G401 (cell line): ENCODE measurements at regions not wholly inside any gene's neighbourhood (a gene's known extent, or its start where the extent isn't known, plus 50 kb on each side); places are given as distances from the start of the nearest gene placed in this dataset.

Experiments used
- DNase-seq: peaks from one replicate; pipeline ENCODE4 v3.0.0-alpha.2; 2015; ENCODE audit warnings: low spot score
- in situ Hi-C: cut with HindIII; loops from 2 replicates; pipeline ENCODE4 v1.10.0; 2016; ENCODE audit warnings: low sequenced_read_pairs, mixed read lengths

- DNase-seq, result no peak
- in situ Hi-C loops, result no loop called here
Measured at GRCh38 chr2:45169339-45170190, 160.3 kb upstream of the SIX2 start.

DNA sequence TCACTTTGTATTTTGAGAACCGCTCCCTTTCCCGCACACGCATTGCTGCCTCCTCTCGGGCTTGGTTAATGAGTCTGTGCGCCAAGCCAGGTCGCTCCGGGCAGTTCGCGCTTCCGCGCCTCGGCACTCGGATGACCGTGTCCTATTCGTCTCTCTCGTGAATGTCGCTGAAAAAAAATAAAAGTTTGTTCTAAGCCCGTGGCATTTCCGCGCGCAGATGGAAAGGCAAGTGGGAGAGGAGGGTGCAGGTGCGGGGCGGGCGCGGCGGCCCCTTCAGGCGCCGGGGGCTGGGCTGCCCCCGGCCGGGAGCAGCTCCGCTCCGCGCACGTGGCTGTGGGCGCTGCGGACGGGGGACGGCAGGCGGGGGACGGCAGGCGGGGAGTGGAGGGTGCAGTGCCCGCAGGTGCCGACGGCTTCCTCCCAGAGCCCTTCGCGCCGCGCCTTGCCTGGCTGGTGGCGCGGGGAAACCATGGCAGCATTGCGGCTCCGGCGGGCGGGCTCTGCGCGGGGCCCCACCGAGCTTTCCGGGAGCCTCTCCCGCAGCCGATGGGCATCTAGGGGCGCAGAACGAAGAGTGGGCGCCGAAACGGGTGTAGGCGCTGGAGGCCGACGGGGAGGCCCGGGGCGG is 159.6 kb upstream of the SIX2 start:
- in situ Hi-C loops, result no loop called here
- DNase-seq, result no peak

DNA sequence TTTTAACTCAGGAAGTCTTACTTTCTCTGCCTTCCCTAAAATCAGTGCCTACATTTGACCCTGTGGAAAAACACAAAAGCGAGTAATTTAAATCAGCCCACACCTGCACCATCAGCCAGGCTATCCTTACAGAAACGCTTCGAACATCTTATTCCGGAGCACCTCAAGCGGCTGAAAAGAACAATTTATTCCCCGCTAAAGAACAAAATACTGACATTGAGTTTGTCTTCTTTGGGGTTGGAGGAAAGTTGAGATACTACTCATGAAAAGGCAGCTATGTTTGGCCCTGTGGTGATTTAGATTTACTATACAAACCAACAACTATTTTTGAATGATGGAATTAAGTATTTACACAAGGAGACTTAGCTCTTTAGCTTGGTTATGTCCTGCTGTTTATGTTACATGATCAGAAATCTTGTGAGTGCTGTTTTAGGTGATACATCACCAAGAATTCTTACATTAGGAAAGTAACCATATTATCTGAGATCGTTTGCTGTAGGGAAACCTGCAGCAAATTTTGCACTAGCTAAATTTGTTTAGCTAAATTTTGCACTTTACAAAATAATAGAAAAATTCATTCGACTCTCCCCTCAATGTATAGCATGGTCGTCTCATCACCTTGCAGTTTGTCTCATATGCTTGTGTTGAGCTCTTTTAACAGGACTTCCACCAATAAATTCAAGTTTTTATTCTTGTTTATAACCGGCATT is 158.8 kb upstream of the SIX2 start:
- in situ Hi-C loops, result no loop called here
- no peak for DNase-seq

DNA sequence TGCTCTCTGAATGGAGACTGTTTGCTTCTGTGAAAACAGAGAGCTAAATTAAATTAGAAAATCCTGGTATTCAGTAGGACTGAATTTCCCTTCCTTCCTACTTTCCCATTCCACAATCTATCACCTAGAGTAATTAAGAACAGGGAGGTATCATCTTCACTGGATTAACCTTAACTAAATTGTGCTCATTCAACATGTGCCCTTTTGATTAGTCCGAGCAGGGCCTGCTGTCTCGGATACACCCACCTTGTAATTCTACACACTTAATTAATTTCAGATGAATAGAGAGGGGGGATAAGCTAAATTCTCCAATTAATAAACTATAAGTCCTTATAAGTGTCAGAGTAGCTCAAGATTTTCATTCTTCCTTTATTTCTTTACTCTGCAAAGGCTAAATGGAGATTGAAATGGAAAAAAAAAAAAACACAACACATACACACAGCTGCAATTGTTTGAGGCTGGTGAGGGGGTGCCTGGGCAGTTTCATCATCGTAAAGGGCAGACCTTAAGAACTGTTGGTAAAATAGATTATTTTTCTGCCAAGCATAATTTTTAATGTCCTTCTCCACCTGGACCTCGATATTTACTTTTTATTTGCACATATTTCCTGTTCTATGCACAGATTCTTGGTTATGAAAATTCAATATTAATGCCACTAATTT is 157.1 kb upstream of the SIX2 start:
- in situ Hi-C loops, result no loop called here
- no peak for DNase-seq

DNA sequence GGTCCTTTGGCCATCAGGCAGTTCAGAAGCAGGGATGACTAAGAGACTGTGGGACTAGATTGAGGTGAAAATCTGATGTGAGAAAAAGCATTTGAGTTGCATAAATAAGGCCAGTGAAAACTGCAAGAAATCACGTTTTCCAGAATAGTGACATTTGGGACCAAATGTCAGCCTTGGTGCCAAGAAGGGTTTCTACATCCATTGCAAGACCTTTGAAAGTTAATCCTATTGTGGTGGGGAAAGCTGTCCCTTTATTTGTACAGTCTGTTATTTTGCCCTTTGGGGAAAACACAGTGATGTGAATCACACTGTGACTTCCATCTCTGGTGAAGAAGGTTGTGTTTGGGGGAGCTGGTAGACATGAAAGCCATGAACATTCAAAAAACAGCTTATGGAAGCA is 153.5 kb upstream of the SIX2 start:
- in situ Hi-C loops, result no loop called here
- DNase-seq, result no peak

DNA sequence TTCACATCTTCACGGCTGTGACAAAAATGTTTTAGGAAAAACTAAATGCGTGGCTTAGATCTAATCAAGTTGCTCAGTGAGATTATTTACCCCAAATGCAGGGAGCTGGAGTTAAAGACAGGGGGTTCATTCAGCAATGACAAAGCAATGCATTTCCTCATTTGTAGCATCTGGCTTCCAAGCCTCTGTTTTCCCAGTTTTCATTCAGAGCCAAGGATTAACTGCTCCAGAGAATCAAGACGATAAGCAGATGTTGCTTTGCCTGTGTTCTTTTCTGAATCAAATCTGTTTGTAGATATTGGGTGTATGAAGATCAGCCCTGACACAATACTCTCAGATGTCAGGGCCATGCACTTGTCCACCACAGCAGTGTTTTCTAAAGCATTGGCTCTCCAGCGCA is 147.4 kb upstream of the SIX2 start:
- no peak for DNase-seq
- in situ Hi-C loops, result no loop called here

DNA sequence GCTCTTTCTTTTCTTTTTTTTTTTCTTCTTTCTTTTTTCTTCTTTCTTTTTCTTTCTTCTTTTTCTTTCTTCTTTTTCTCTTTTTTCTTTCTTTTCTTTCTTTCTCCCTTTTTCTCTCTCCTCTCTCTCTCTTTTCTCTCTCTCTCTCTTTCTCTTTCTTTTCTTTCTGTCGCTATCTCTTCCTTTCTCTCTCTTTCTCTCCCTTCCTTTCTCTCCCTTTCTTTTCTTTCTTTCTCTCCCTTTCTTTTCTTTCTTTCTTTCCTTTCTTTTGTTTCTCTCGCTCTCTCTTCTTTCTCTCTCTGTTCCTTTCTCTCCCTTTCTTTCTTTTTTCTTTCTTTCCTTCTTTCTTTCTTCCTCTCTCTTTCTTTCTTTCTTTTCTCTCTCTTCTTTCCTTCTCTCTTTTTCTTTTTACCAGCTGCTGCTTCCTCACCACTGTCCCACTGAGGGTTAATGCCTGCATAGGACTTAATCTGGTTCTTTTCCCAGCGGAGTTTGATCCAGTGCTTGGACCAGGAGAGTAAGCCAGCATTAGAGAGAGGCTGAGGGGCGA is 145.4 kb upstream of the SIX2 start:
- in situ Hi-C loops, result no loop called here
- DNase-seq, result no peak

DNA sequence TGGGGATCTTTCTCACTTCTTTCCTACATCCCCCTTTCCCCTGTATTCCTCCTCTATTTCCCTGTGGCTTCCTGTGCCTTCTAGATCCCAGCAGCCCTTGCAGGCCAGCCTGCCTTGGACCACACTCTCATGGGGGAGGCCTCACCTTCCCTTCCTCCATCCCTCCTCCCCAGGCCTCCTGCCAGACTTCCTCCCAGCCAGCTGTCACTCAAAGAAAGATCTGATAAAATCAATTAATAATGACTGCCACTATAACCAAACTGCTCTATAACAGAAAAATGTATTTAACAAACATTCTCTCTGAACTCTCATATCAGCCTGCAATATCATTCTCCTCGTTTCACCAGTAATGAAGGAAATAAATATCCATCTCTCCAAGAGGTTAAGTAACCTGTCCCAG is 144.9 kb upstream of the SIX2 start:
- DNase-seq, result no peak

DNA sequence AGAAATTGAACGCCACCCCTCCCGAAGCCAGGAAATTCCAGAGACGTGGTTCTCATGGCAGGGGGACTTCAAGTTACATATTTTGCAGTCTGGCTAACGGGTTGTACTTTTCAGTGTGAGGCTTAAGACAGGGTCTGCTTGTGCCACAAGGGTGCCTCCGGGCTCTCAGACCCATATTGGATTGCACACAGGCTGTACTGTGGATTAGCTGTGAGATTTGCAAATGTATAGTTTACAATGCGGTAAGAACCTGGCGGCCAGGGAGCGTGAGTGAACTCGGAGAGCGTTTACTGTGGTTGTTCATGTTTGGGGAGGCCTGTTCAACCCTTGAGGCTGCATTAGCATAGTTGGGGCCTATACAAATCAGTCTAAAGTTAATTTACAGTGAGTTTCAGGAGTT is 143.9 kb upstream of the SIX2 start:
- in situ Hi-C loops, result no loop called here
- DNase-seq, result no peak

More for the DNA sequence above, 144.9 kb upstream of the SIX2 start:
- in situ Hi-C loops, result no loop called here

- in situ Hi-C loops, result no loop called here
- DNase-seq, result no peak
Measured at GRCh38 chr2:45152691-45153090, 143.4 kb upstream of the SIX2 start.

GRCh38 chr2:45145073-45145899 is 136.0 kb upstream of the SIX2 start:
- in situ Hi-C loops, result no loop called here
- DNase-seq, result no peak

- in situ Hi-C loops, result no loop called here
- DNase-seq, result no peak
Measured at GRCh38 chr2:45141883-45142866, 132.9 kb upstream of the SIX2 start.

GRCh38 chr2:45140675-45141074 is 131.4 kb upstream of the SIX2 start:
- DNase-seq, result no peak
- in situ Hi-C loops, result no loop called here

DNA sequence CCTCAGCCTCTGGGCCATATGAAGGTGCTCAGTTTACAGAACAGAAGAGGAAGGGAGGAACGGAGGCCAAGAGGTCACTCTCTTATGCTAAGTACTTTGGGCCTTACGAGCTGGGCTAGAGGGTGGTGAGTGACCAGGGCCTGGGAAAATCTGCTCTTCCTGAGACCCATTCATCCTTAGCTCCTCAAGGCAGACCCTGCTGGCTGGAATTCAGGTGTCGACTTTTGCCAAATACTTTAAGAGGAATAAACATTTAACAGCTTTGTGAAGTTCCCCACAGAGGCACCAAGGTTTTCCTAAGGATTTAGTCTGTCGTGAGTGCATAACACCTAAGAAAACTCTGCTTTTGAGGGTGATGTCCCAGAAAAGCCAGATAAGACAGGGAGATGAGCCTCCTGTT is 129.7 kb upstream of the SIX2 start:
- in situ Hi-C loops, result no loop called here
- no peak for DNase-seq

GRCh38 chr2:45137966-45138695 is 128.9 kb upstream of the SIX2 start:
- no peak for DNase-seq

DNA sequence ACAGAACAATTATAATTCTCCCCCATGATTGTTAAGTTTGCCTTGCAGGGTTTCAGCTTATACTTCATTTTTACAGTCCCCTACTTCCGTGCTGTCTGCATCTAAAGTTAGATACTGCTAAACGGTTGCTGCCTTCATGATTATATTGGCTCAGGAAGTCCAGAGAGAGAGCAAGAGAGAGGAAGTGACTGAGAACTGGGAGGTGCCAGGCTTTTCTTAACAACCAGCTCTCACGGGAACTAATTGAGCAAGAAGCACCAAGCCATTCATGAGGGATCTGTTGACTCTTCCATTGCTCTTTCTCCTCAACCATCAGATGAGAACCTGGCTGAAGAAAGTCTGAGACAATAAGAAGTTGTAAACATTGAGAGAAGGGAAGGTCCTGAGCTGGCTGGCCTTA is 125.5 kb upstream of the SIX2 start:
- DNase-seq, result no peak
- in situ Hi-C loops, result no loop called here

More at GRCh38 chr2:45137966-45138695, 128.9 kb upstream of the SIX2 start:
- in situ Hi-C loops, result no loop called here

DNA sequence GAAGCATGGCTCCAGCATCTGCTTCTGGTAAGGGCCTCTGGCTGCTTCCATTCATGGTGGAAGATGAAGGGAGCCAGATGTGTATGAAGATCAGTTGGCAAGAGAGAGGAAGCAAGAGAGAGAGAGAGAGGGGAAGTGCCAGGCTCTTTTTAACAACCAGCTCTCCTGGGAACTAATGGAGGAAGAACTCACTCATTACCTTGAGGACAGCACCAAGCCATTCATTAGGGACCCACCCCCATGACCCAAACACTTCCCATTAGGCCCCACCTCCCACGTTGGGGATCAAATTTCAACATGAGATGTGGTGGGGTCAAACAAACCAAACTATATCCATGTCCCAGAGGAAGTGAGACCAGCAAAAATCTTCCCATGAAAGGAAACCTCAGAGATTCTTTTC is 124.8 kb upstream of the SIX2 start:
- in situ Hi-C loops, result no loop called here
- DNase-seq, result no peak
